ENCODE measurements at regions not wholly inside any gene's neighbourhood (a gene's known extent, or its start where the extent isn't known, plus 50 kb on each side); places are given as distances from the start of the nearest gene placed in this dataset.

- peaks cover 13% of the 10 kb centered on the region for H3K4me1 ChIP-seq (ENCODE audit: control insufficient read depth, insufficient read depth, low read length, poor library complexity, severe bottlenecking)
- no peak overlapping the region for H3K27ac ChIP-seq (ENCODE audit: low read depth, low read length, severe bottlenecking)
- H3K9me3 ChIP-seq (ENCODE audit: control insufficient read depth, low read length): no peaks in the 10 kb centered on the region
- no peak overlapping the region for H3K4me3 ChIP-seq (ENCODE audit: extremely low read depth, insufficient read depth, low read length, poor library complexity, severe bottlenecking)
- H3K36me3 ChIP-seq (ENCODE audit: control insufficient read depth, insufficient read depth, low read length): no peaks in the 10 kb centered on the region
- WGBS, 2 experiments (ENCODE audit: insufficient coverage in 2 of 2): 83 to 92% methylated on average over 16 to 19 of the region's 19 CpGs
These were observed 123.2 kb upstream of the RPS6KA2 start for GRCh38 chr6:166750108-166750793.

DNA sequence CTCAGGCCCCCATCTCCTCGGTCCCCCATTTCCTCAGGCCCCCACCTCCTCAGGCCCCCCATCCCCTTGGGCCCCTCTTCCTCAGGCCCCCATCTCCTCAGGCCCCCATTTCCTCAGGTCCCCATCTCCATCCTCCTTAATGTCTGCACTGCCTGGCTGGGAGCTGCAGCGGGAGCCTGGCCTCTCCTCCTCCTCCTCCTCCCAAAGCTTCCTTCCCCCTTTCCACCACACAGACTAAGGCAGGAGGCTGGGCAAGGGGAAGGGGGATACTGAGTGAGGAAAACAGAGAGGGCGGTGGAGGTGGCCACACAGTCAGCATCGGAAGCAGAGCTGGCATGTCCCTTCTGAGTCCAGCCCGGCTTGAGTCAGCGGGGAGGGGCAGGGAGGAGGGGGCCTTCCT lies 122.6 kb upstream of the RPS6KA2 start:
- Histone ChIP-seq H3K27ac (ENCODE audit: low read depth, low read length, severe bottlenecking) (no peak overlapping the region), H3K9me3 (ENCODE audit: control insufficient read depth, low read length) (no peaks in the 10 kb centered on the region), H3K36me3 (ENCODE audit: control insufficient read depth, insufficient read depth, low read length) (no peaks in the 10 kb centered on the region), H3K4me3 (ENCODE audit: extremely low read depth, insufficient read depth, low read length, poor library complexity, severe bottlenecking) (no peak overlapping the region), H3K4me1 (ENCODE audit: control insufficient read depth, insufficient read depth, low read length, poor library complexity, severe bottlenecking) (peaks cover 13% of the 10 kb centered on the region)
- WGBS, 2 experiments (ENCODE audit: insufficient coverage in 2 of 2): 51 to 58% methylated on average over 3 of the region's 6 CpGs

- Histone ChIP-seq H3K9me3 (ENCODE audit: control insufficient read depth, low read length) (no peaks in the 10 kb centered on the region), H3K4me1 (ENCODE audit: control insufficient read depth, insufficient read depth, low read length, poor library complexity, severe bottlenecking) (peaks cover 19% of the 10 kb centered on the region), H3K36me3 (ENCODE audit: control insufficient read depth, insufficient read depth, low read length) (no peaks in the 10 kb centered on the region), H3K4me3 (ENCODE audit: extremely low read depth, insufficient read depth, low read length, poor library complexity, severe bottlenecking) (no peak overlapping the region), H3K27ac (ENCODE audit: low read depth, low read length, severe bottlenecking) (no peak overlapping the region)
- 71 to 74% methylated on average over 17 to 21 of the region's 29 CpGs for WGBS, 2 experiments (ENCODE audit: insufficient coverage in 2 of 2)
These were observed 120.9 kb upstream of the RPS6KA2 start for GRCh38 chr6:166747644-166748595.

DNA sequence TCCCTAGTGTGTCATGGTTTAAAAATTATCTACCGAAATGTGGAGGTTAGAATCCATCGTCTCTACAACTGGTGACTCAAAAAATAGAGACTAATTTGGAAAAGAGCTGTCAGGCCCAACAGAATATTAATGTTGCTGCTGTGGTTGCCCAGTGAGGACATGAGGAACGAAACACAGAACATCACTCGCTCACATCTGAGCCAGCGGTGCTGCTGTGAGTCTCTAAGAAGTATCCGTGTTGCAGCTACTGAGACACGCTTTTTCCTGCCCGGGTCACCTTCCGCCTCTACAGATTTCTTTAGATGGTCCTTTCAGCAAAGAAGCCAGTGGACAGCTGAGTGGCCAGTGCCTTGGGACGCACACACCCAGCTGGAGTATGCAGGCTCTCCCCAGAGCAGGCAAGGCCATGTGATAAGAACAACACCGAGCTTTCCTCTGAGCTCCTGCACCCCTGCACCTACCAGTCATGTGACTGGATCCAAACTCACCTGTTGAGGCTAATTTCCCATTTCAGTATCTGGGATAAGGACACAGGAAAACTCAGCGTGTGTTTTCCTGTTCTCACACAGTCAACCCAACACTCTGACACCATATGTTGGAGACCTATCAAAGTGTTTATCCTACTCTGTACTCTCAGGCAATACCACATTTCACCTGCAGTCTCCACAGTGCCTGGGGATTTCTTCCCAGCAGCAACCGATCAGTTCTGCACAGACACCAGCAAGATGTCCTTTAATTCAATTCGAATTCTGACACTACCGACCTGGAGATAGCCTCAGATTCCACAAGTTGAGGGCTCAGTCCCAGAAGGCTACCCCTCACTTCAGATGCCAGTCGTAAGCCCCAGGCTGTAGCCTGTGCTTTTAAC lies 119.0 kb upstream of the RPS6KA2 start:
- no peaks in the 10 kb centered on the region for H3K9me3 ChIP-seq (ENCODE audit: control insufficient read depth, low read length)
- no peaks in the 10 kb centered on the region for H3K36me3 ChIP-seq (ENCODE audit: control insufficient read depth, insufficient read depth, low read length)
- H3K27ac ChIP-seq (ENCODE audit: low read depth, low read length, severe bottlenecking): no peak overlapping the region
- no peak overlapping the region for H3K4me3 ChIP-seq (ENCODE audit: extremely low read depth, insufficient read depth, low read length, poor library complexity, severe bottlenecking)
- peaks cover 19% of the 10 kb centered on the region for H3K4me1 ChIP-seq (ENCODE audit: control insufficient read depth, insufficient read depth, low read length, poor library complexity, severe bottlenecking)
- WGBS, 2 experiments (ENCODE audit: insufficient coverage in 2 of 2): 90 to 94% methylated on average over 16 of the region's 16 CpGs

- WGBS, 2 experiments (ENCODE audit: insufficient coverage in 2 of 2): 88 to 94% methylated on average over 27 to 33 of the region's 33 CpGs
- no peaks in the 10 kb centered on the region for H3K9me3 ChIP-seq (ENCODE audit: control insufficient read depth, low read length)
- H3K4me3 ChIP-seq (ENCODE audit: extremely low read depth, insufficient read depth, low read length, poor library complexity, severe bottlenecking): no peak overlapping the region
- H3K36me3 ChIP-seq (ENCODE audit: control insufficient read depth, insufficient read depth, low read length): no peaks in the 10 kb centered on the region
- peaks cover 10% of the 10 kb centered on the region for H3K4me1 ChIP-seq (ENCODE audit: control insufficient read depth, insufficient read depth, low read length, poor library complexity, severe bottlenecking)
- H3K27ac ChIP-seq (ENCODE audit: low read depth, low read length, severe bottlenecking): no peak overlapping the region
These were observed 117.4 kb upstream of the RPS6KA2 start for GRCh38 chr6:166744223-166745134.

DNA sequence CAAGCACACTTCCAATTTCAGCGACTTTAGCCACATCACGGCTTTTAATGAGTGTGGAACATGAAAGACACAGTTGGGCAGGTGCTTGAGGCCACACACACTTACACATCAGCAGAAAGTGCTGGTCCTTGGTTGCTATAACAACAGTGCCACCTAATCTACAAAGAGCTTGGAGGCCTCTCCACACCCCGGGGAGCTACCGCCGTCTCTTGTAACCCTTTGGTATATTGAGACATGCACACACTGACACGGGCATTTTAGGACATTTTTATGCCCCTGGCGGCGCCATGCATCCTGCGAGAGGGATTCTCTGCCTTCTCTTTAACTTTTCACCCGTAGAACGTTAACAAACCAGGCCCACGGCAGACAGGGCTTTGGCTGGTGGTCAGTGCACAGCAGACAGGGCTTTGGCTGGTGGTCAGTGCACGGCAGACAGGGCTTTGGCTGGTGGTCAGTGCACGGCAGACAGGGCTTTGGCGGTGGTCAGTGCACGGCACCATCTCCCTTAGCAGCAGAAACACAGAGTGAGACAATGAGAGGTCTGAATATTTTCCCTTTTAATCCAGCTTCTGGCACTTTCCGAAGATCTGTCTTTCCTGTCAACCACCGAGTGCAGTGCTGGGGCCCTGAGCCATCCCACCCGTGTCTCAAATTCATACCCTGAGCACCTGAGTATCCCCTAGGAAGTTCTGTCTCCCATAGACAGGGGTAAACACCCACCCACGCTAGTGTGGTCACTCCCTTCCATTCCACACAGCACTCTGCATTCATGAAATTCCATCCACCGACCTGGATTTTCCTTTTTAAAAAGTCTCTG lies 116.6 kb upstream of the RPS6KA2 start:
- no peaks in the 10 kb centered on the region for H3K9me3 ChIP-seq (ENCODE audit: control insufficient read depth, low read length)
- peak overlapping the region; percentile 7 for H3K27ac ChIP-seq (ENCODE audit: low read depth, low read length, severe bottlenecking)
- H3K4me3 ChIP-seq (ENCODE audit: extremely low read depth, insufficient read depth, low read length, poor library complexity, severe bottlenecking): no peak overlapping the region
- H3K4me1 ChIP-seq (ENCODE audit: control insufficient read depth, insufficient read depth, low read length, poor library complexity, severe bottlenecking): peaks cover 12% of the 10 kb centered on the region
- H3K36me3 ChIP-seq (ENCODE audit: control insufficient read depth, insufficient read depth, low read length): no peaks in the 10 kb centered on the region
- WGBS, 2 experiments (ENCODE audit: insufficient coverage in 2 of 2): 89 to 91% methylated on average over 18 to 21 of the region's 21 CpGs

- Histone ChIP-seq H3K4me3 (ENCODE audit: extremely low read depth, insufficient read depth, low read length, poor library complexity, severe bottlenecking) (no peak overlapping the region), H3K36me3 (ENCODE audit: control insufficient read depth, insufficient read depth, low read length) (no peaks in the 10 kb centered on the region), H3K4me1 (ENCODE audit: control insufficient read depth, insufficient read depth, low read length, poor library complexity, severe bottlenecking) (peaks cover 12% of the 10 kb centered on the region), H3K9me3 (ENCODE audit: control insufficient read depth, low read length) (no peaks in the 10 kb centered on the region), H3K27ac (ENCODE audit: low read depth, low read length, severe bottlenecking) (no peak overlapping the region)
- 87 to 89% methylated on average over 4 to 6 of the region's 7 CpGs for WGBS, 2 experiments (ENCODE audit: insufficient coverage in 2 of 2)
These were observed 115.9 kb upstream of the RPS6KA2 start for GRCh38 chr6:166742981-166743380.

DNA sequence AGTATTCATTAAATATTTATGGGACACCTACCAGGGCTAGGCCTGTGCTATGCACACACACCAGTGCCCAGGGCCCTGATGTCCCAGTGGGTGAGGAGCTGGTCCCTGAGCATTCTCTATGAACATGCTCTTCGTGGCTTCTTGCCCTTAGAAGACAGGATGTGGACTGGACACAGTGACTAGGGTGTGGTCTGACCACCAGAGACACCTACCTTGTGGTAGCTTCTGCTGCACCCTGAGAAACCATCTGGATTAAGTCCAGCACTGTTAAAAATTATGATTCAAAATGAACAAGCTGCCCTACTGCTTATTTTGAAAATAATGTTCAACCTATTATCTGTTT lies 112.9 kb upstream of the RPS6KA2 start:
- Histone ChIP-seq H3K36me3 (ENCODE audit: control insufficient read depth, insufficient read depth, low read length) (no peaks in the 10 kb centered on the region), H3K9me3 (ENCODE audit: control insufficient read depth, low read length) (no peaks in the 10 kb centered on the region), H3K27ac (ENCODE audit: low read depth, low read length, severe bottlenecking) (no peak overlapping the region), H3K4me1 (ENCODE audit: control insufficient read depth, insufficient read depth, low read length, poor library complexity, severe bottlenecking) (peaks cover 18% of the 10 kb centered on the region), H3K4me3 (ENCODE audit: extremely low read depth, insufficient read depth, low read length, poor library complexity, severe bottlenecking) (no peak overlapping the region)
- 100% methylated on average over 1 of the region's 1 CpG; no CpG with 5 or more reads in 1 of the 2 experiments for whole genome bisulfite sequencing, 2 experiments (ENCODE audit: insufficient coverage in 2 of 2)

DNA sequence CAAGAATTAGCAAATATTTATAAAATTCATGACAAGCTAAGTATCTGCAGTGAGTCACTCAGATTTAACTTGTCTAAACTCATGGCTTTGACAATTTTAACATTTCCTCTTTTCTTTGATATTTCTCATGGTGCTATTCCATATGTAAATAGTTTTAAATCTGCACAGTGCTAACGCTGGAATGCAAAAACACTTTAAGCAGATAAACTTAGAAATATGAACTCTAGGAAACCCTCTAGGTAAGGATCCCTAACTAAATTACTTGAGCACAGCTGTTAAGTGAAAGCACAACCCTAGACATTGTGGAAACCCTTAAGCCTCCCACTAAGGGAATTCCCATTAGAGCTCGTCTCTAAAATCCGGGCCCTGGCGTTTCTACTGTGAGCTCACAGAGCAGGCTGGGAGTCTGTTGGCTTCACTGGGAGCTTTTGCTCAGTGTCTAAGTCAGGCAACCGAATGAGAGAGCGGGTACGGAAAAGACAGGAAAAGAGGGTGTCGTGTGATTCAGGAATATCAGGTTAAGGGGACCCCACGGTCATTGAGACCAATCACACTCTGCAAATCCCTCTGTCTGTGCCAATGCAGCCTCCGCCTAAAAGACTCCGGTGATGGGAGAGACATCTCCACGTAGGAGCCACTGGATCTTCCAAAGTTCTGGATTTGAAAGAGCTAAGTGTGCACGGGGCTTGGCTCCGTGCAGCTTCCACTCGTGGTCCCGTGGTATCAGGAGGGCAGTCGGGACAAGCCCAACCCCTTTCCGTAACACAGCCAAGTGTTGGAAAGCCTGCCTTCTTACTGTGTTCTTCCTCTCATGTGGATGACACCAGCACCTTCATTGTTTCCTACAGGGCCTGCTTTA lies 112.3 kb upstream of the RPS6KA2 start:
- Histone ChIP-seq H3K36me3 (ENCODE audit: control insufficient read depth, insufficient read depth, low read length) (no peaks in the 10 kb centered on the region), H3K27ac (ENCODE audit: low read depth, low read length, severe bottlenecking) (no peak overlapping the region), H3K4me3 (ENCODE audit: extremely low read depth, insufficient read depth, low read length, poor library complexity, severe bottlenecking) (no peak overlapping the region), H3K9me3 (ENCODE audit: control insufficient read depth, low read length) (no peaks in the 10 kb centered on the region), H3K4me1 (ENCODE audit: control insufficient read depth, insufficient read depth, low read length, poor library complexity, severe bottlenecking) (peaks cover 15% of the 10 kb centered on the region)
- 94 to 95% methylated on average over 14 to 18 of the region's 18 CpGs for WGBS, 2 experiments (ENCODE audit: insufficient coverage in 2 of 2)
